Liver (tissue), 8 donors: ENCODE measurements at regions not wholly inside any gene's neighbourhood (a gene's known extent, or its start where the extent isn't known, plus 50 kb on each side); places are given as distances from the start of the nearest gene placed in this dataset.

Source experiments
- DNase-seq: peaks from one replicate; pipeline ENCODE4 v3.0.0-alpha.2; 2017; ENCODE audit warnings: low spot score
- H3K27ac ChIP-seq, 2 donors: one replicate each; pipeline ENCODE4 v1.7.0; 2013; ENCODE audit warnings: inconsistent platforms in 2 of 2, low read length in 2 of 2, control low read depth in 1 of 2, low read depth in 1 of 2, mild to moderate bottlenecking in 1 of 2
- H3K27me3 ChIP-seq, 4 donors: one replicate each; pipeline versions ENCODE4 v1.6.1 to v1.7.0; 2013; ENCODE audit warnings: low read length in 3 of 4, inconsistent platforms in 1 of 4, mild to moderate bottlenecking in 1 of 4, moderate library complexity in 1 of 4; ENCODE audit not compliant: control insufficient read depth in 4 of 4, insufficient read depth in 4 of 4
- H3K36me3 ChIP-seq, 4 donors: one replicate each; pipeline versions ENCODE4 v1.6.1 to v1.7.0; 2013; ENCODE audit warnings: low read length in 3 of 4, mild to moderate bottlenecking in 3 of 4, low read depth in 1 of 4, moderate library complexity in 1 of 4; ENCODE audit not compliant: control insufficient read depth in 4 of 4, insufficient read depth in 3 of 4
- H3K4me1 ChIP-seq, 4 donors: one replicate each; pipeline versions ENCODE4 v1.6.1 to v1.7.0; 2013; ENCODE audit warnings: low read length in 3 of 4, mild to moderate bottlenecking in 3 of 4, moderate library complexity in 1 of 4; ENCODE audit not compliant: control insufficient read depth in 4 of 4, insufficient read depth in 4 of 4
- H3K4me3 ChIP-seq, 3 donors: one replicate each; pipeline versions ENCODE4 v1.6.1 to v1.7.0; 2013; ENCODE audit warnings: low read length in 3 of 3, control low read depth in 1 of 3, low read depth in 1 of 3, mild to moderate bottlenecking in 1 of 3
- H3K9ac ChIP-seq, 2 donors: one replicate each; pipeline ENCODE4 v1.7.0; 2013; ENCODE audit warnings: low read length in 2 of 2, mild to moderate bottlenecking in 2 of 2, moderate library complexity in 2 of 2, control low read depth in 1 of 2, low read depth in 1 of 2
- H3K9me3 ChIP-seq, 4 donors: one replicate each; pipeline versions ENCODE4 v1.6.1 to v1.7.0; 2013; ENCODE audit warnings: low read length in 3 of 4; ENCODE audit not compliant: control insufficient read depth in 4 of 4
- CTCF ChIP-seq: fragments of 150-350 bp; IDR thresholded peaks from 2 replicates; pipeline ENCODE4 v1.5.1; 2017; ENCODE audit warnings: improper control_type of control experiment, low read depth, low read length; ENCODE audit not compliant: missing input control
- EGR1 ChIP-seq, 2 donors: IDR thresholded peaks; 2 replicates each; pipeline ENCODE4 v1.6.1; 2016 to 2018; ENCODE audit warnings: antibody characterized with exemption in 2 of 2, low read depth in 2 of 2
- FOXA1 ChIP-seq: IDR thresholded peaks from 2 replicates; pipeline ENCODE4 v1.6.1; 2016; ENCODE audit warnings: antibody characterized with exemption
- GABPA ChIP-seq, 2 donors: IDR thresholded peaks in 1 of 2; conservative IDR thresholded peaks in 1 of 2; 2 replicates each; pipeline ENCODE4 v1.6.1; 2016; ENCODE audit warnings: antibody characterized with exemption in 2 of 2, mild to moderate bottlenecking in 1 of 2, moderate library complexity in 1 of 2
- HNF4A ChIP-seq, 2 donors: conservative IDR thresholded peaks; 2 replicates each; pipeline ENCODE4 v1.6.1; 2016; ENCODE audit warnings: antibody characterized with exemption in 2 of 2, mild to moderate bottlenecking in 2 of 2
- JUND ChIP-seq, 2 donors: IDR thresholded peaks; 2 replicates each; pipeline ENCODE4 v1.6.1; 2016; ENCODE audit warnings: antibody characterized with exemption in 2 of 2
- NR2F2 ChIP-seq: IDR thresholded peaks from 2 replicates; pipeline ENCODE4 v1.6.1; 2016; ENCODE audit warnings: antibody characterized with exemption
- RAD21 ChIP-seq, 2 donors: IDR thresholded peaks; 2 replicates each; pipeline ENCODE4 v1.6.1; 2016; ENCODE audit warnings: antibody characterized with exemption in 2 of 2, mild to moderate bottlenecking in 2 of 2
- REST ChIP-seq: IDR thresholded peaks from 2 replicates; pipeline ENCODE4 v1.6.1; 2016; ENCODE audit warnings: antibody characterized with exemption, mild to moderate bottlenecking
- RXRA ChIP-seq, 2 donors: IDR thresholded peaks; 2 replicates each; pipeline ENCODE4 v1.6.1; 2017 to 2018; ENCODE audit warnings: antibody characterized with exemption in 2 of 2, mild to moderate bottlenecking in 1 of 2
- TAF1 ChIP-seq: conservative IDR thresholded peaks from 2 replicates; pipeline ENCODE4 v1.6.1; 2016; ENCODE audit warnings: antibody characterized with exemption, mild to moderate bottlenecking
- YY1 ChIP-seq: IDR thresholded peaks from 2 replicates; pipeline ENCODE4 v1.6.1; 2016; ENCODE audit warnings: antibody characterized with exemption, mild to moderate bottlenecking
- ZBTB33 ChIP-seq: IDR thresholded peaks from 2 replicates; pipeline ENCODE4 v1.6.1; 2016; ENCODE audit warnings: antibody characterized with exemption
- WGBS: extraction: QIAGEN DNeasy Blood & Tissue Kit; methylation state at CpG from one replicate; pipeline ENCODE4 v1.1.7; 2013; 5-methylcytosine and 5-hydroxymethylcytosine counted together
- donor health status: healthy.
- donor health status: healthy.
- donor health status: healthy.
- donor health status: healthy.
- donor health status: healthy.

- TF ChIP-seq REST (no peak), FOXA1 (no peak)
These were observed 385.9 kb downstream of the TXNL1 start (continued) for GRCh38 chr18:56252456-56252855.

- Histone ChIP-seq H3K4me3 (no peak overlapping the region), H3K9me3 (no peaks in the 10 kb centered on the region), H3K36me3 (no peaks in the 10 kb centered on the region), H3K27me3 (no peaks in the 10 kb centered on the region), H3K27ac (no peak overlapping the region), H3K4me1 (no peaks in the 10 kb centered on the region), H3K9ac (no peak overlapping the region)
- 69% methylated on average over 4 of the region's 4 CpGs for WGBS
- TF ChIP-seq GABPA (IDR thresholded peaks at IDR 0.05 in 1 of 2, conservative IDR thresholded peaks at IDR 0.05 in 1 of 2), result no peak
- TF ChIP-seq EGR1 (IDR thresholded peaks at IDR 0.05; ENCODE audit: low read depth in 2 of 2), result no peak
- no peak for TF ChIP-seq RXRA (IDR thresholded peaks at IDR 0.05)
- no peak for TF ChIP-seq TAF1
- no peak for TF ChIP-seq ZBTB33
- TF ChIP-seq JUND (IDR thresholded peaks at IDR 0.05), result no peak
- TF ChIP-seq FOXA1, result no peak
- TF ChIP-seq NR2F2, result no peak
- TF ChIP-seq RAD21 (IDR thresholded peaks at IDR 0.05), result no peak
- no peak for TF ChIP-seq HNF4A (conservative IDR thresholded peaks at IDR 0.05)
- no peak for DNase-seq
These were observed 389.7 kb downstream of the TXNL1 start for GRCh38 chr18:56248610-56249235.

GRCh38 chr18:56246916-56247315, 391.5 kb downstream of the TXNL1 start:
- Histone ChIP-seq H3K36me3 (no peaks in the 10 kb centered on the region), H3K9ac (no peak overlapping the region), H3K27me3 (no peaks in the 10 kb centered on the region), H3K27ac (no peak overlapping the region), H3K4me3 (no peak overlapping the region), H3K9me3 (no peaks in the 10 kb centered on the region), H3K4me1 (no peaks in the 10 kb centered on the region)
- 92% methylated on average over 2 of the region's 2 CpGs for WGBS
- no peak for DNase-seq
- no peak for TF ChIP-seq RAD21 (IDR thresholded peaks at IDR 0.05)
- TF ChIP-seq EGR1 (IDR thresholded peaks at IDR 0.05; ENCODE audit: low read depth in 2 of 2), result no peak
- no peak for TF ChIP-seq JUND (IDR thresholded peaks at IDR 0.05)
- TF ChIP-seq TAF1, result no peak
- TF ChIP-seq YY1, result no peak
- no peak for TF ChIP-seq CTCF
